ENCODE measurements at regions not wholly inside any gene's neighbourhood (a gene's known extent, or its start where the extent isn't known, plus 50 kb on each side); places are given as distances from the start of the nearest gene placed in this dataset.

DNA sequence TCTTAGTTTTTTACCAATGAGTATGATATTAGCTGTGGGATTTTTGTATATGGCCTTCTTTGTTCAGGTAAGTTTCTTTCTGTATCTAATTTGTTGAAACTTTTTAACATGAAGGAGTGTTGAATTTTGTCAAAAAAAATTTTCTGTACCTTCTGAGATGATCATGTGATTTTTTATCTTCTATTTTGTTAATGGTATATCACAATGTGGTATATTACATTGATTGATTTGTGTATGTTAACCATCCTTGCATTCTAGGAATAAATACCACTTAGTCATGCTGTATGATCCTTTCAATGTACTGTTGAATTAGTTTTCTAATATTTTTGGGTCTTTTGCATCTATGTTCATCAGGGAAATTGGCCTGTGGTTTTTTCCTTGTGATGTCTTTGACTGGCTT is 92.5 kb upstream of the MNS1 start:
- H2AK9ac ChIP-seq (replicated peaks; ENCODE audit: low read depth, low read length, poor library complexity) = no peak overlapping the region
- no peak overlapping the region for H2BK15ac ChIP-seq (ENCODE audit: low read depth, low read length)
- H3K9me1 ChIP-seq (ENCODE audit: insufficient read depth, low read length) = no peaks in the 10 kb centered on the region
- H3K23ac ChIP-seq (ENCODE audit: low read depth, low read length) = no peak overlapping the region
- H3K4me3 ChIP-seq (ENCODE audit: insufficient read depth, low read depth, low read length) = no peak overlapping the region
- in situ Hi-C loops (cut with MboI; ENCODE audit: low sequenced_read_pairs) (no loop called here), intact Hi-C loops (cut with micrococcal nuclease) (no loop called here), dilution Hi-C loops (cut with HindIII; ENCODE audit: low sequenced_read_pairs, unreplicated experiment) (no loop called here)
- BruUV-seq (replicated peaks) = no TSS peak
- H3K36me3 ChIP-seq (ENCODE audit: control insufficient read depth, insufficient read depth, low read length) = no peaks in the 10 kb centered on the region
- peaks cover 3% of the 10 kb centered on the region for H3K9me3 ChIP-seq (ENCODE audit: control insufficient read depth, insufficient read depth, low read length)
- H4K5ac ChIP-seq (ENCODE audit: low read depth, low read length) = no peak overlapping the region
- no peak overlapping the region for H4K91ac ChIP-seq (ENCODE audit: insufficient read depth, low read depth, low read length)
- H4K20me1 ChIP-seq (ENCODE audit: insufficient read depth, low read length) = no peaks in the 10 kb centered on the region
- no peak for DNase-seq
- no peak overlapping the region for H4K8ac ChIP-seq (ENCODE audit: low read depth in 2 of 2, low read length in 2 of 2)
- POLR2A ChIA-PET (ENCODE audit: unreplicated experiment) = no interaction called here
- H2AK5ac ChIP-seq (ENCODE audit: low read depth, low read length) = no peak overlapping the region
- H3K4ac ChIP-seq (ENCODE audit: low read depth, low read length) = no peak overlapping the region
- H3K56ac ChIP-seq (ENCODE audit: extremely low read depth, insufficient read depth, low read length) = no peak overlapping the region
- no peaks in the 10 kb centered on the region for H3K79me1 ChIP-seq (ENCODE audit: low read depth in 1 of 2, low read length in 2 of 2)
- H2BK120ac ChIP-seq (ENCODE audit: low read depth, low read length) = no peak overlapping the region
- TF ChIP-seq MAZ (IDR thresholded peaks at IDR 0.05; ENCODE audit: borderline replicate concordance, low read depth, low read length) = no peak
- no peak for TF ChIP-seq FOS (IDR thresholded peaks at IDR 0.05; ENCODE audit: low read depth, low read length)
- TF ChIP-seq MAFK (IDR thresholded peaks at IDR 0.05; ENCODE audit: low read depth, low read length) = no peak
- TF ChIP-seq RAD21 (IDR thresholded peaks at IDR 0.05; ENCODE audit: low read length) = no peak
- no peak for TF ChIP-seq CHD1 (IDR thresholded peaks at IDR 0.05; ENCODE audit: low read depth, low read length)
- no peak overlapping the region for H2BK5ac ChIP-seq (ENCODE audit: low read depth, low read length, poor library complexity, severe bottlenecking)
- H3K27ac ChIP-seq (ENCODE audit: insufficient read depth, low read length) = no peak overlapping the region
- no peak overlapping the region for H2BK20ac ChIP-seq (ENCODE audit: low read depth, low read length)
- no peak overlapping the region for H3K9ac ChIP-seq (ENCODE audit: low read depth, low read length)
- CTCF ChIA-PET = no interaction called here
- H3K4me1 ChIP-seq (ENCODE audit: control insufficient read depth, insufficient read depth, low read length) = no peaks in the 10 kb centered on the region
- no peak overlapping the region for H3K18ac ChIP-seq (ENCODE audit: low read depth, low read length)
- no peak overlapping the region for H3K4me2 ChIP-seq (ENCODE audit: low read depth, low read length)
- ATAC-seq (ENCODE audit: low read depth) = no peak
- H3K27me3 ChIP-seq (ENCODE audit: control insufficient read depth, insufficient read depth, low read length) = no peaks in the 10 kb centered on the region
- no peak overlapping the region for H2AFZ ChIP-seq (replicated peaks; ENCODE audit: low read length, poor library complexity)
- no peak overlapping the region for H3K14ac ChIP-seq (replicated peaks; ENCODE audit: low read depth, low read length)
